ENCODE measurements at regions not wholly inside any gene's neighbourhood (a gene's known extent, or its start where the extent isn't known, plus 50 kb on each side); places are given as distances from the start of the nearest gene placed in this dataset.

DNA sequence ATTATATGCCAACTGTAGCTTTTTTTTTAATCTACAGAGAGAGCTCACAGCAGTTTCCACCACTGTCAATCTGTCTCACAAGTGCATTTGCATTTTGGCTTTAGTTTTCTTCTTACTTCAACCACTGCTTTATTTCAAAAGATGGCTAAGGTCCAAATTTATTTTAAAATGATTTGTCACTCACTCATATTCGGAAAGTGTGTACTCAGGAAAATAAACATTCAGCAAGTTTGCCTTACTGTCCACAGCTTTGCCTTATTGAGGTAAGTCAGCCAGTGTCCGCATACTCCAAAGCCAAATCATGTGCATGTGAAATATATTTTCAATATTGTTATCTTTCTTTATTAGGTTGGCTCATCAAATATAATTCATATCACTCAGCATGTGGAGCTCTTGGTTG, 240.7 kb upstream of the ARHGEF26 start:
- no peak for TF ChIP-seq POLR2A (IDR thresholded peaks at IDR 0.05; ENCODE audit: low read depth, low read length)
- TF ChIP-seq TAF1 (IDR thresholded peaks at IDR 0.05; ENCODE audit: borderline replicate concordance, low read depth, low read length) = no peak
